ENCODE measurements at regions not wholly inside any gene's neighbourhood (a gene's known extent, or its start where the extent isn't known, plus 50 kb on each side); places are given as distances from the start of the nearest gene placed in this dataset.

GRCh38 chr5:13359344-13359743 lies 585.1 kb downstream of the DNAH5 start:
- TF ChIP-seq CTCF (IDR thresholded peaks at IDR 0.05): no peak
- TF ChIP-seq POLR2A (IDR thresholded peaks at IDR 0.05): no peak
